ENCODE measurements at regions not wholly inside any gene's neighbourhood (a gene's known extent, or its start where the extent isn't known, plus 50 kb on each side); places are given as distances from the start of the nearest gene placed in this dataset.

GRCh38 chr2:20525041-20526035 lies 78.5 kb downstream of the RHOB start (continued):
- TF ChIP-seq REST (IDR thresholded peaks at IDR 0.05; ENCODE audit: borderline replicate concordance in 1 of 2, low read depth in 1 of 2, low read length in 2 of 2) = no peak
- no peak for TF ChIP-seq GPN1 (CRISPR knock-in tag; IDR thresholded peaks at IDR 0.05; ENCODE audit: borderline replicate concordance)
- TF ChIP-seq DRAP1 (CRISPR knock-in tag; IDR thresholded peaks at IDR 0.05) = peak; percentile 75
- TF ChIP-seq GABPA (IDR thresholded peaks at IDR 0.05; ENCODE audit: low read depth, low read length) = no peak
- TF ChIP-seq GABPA (CRISPR knock-in tag; IDR thresholded peaks at IDR 0.05; ENCODE audit: low read depth) = no peak
- no peak for TF ChIP-seq ATF6 (CRISPR knock-in tag; conservative IDR thresholded peaks at IDR 0.05)
- peak; percentile 75; the same call in 1 of the 2 replicates for TF ChIP-seq ZBTB3 (CRISPR knock-in tag; IDR thresholded peaks at IDR 0.05; ENCODE audit: borderline replicate concordance, low read depth)
- TF ChIP-seq KDM4B (CRISPR knock-in tag; IDR thresholded peaks at IDR 0.05) = peak; percentile 80
- TF ChIP-seq PATZ1 (CRISPR knock-in tag; IDR thresholded peaks at IDR 0.05) = no peak; the same call in 1 of the 2 replicates
- TF ChIP-seq IRF9 (CRISPR knock-in tag; IDR thresholded peaks at IDR 0.05; ENCODE audit: borderline replicate concordance) = no peak; the same call in 1 of the 2 replicates
- no peak for TF ChIP-seq SMAD9 (CRISPR knock-in tag; IDR thresholded peaks at IDR 0.05)
- TF ChIP-seq SMYD3 (CRISPR knock-in tag; IDR thresholded peaks at IDR 0.05) = no peak
- TF ChIP-seq ZNF780A (CRISPR knock-in tag; IDR thresholded peaks at IDR 0.05) = no peak
- TF ChIP-seq ZNF280B (CRISPR knock-in tag; IDR thresholded peaks at IDR 0.05; ENCODE audit: borderline replicate concordance) = no peak
- TF ChIP-seq MTA3 (CRISPR knock-in tag; IDR thresholded peaks at IDR 0.05) = no peak
- 0 out of 2 replicates have a peak, but pooled peaks have one; percentile 67 for TF ChIP-seq ZZZ3 (CRISPR knock-in tag; IDR thresholded peaks at IDR 0.05; ENCODE audit: borderline replicate concordance)
- peak; percentile 77; the same call in 1 of the 2 replicates for TF ChIP-seq RELA (CRISPR knock-in tag; IDR thresholded peaks at IDR 0.05)

All from HepG2 (cell line).